Muscle of arm (tissue), 1 donor: ENCODE measurements at regions not wholly inside any gene's neighbourhood (a gene's known extent, or its start where the extent isn't known, plus 50 kb on each side); places are given as distances from the start of the nearest gene placed in this dataset.
A peak's percentile ranks its signal among the peaks of the same experiment; 100 is the strongest.

Source experiments
- DNase-seq: peaks from one replicate; pipeline ENCODE4 v3.0.0-alpha.2; 2013

DNA sequence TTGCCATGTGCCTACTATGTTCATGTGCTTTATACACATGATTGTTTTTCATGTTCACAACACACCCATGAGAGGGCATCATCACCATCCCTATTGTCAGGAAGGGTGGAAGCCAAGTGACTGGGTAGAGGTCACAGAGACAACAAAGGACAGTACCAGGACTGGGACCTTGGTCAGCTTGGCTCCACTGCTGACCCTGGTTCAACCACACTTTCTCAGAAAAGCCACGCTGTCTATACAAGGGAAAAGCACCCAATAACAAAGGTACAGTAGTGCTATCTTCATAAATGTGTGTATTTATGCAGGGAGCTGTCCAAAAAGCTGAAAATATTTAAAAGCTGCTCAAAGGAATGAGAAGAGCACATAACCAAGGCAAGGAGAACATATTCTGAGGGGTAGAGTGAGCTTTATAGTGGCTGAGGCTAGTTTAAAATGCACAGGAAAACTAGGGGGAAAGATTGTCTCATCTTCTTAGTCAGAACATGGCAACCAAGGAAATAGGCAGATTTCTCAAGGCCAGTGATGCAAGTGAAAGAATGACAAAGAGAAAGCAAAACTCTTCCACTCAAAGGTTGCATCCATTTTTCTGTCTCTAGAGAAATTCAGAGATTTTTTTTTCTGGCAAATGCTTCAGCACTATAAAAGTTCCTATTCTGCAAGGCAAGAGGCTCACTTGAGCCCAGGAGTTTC lies 415.0 kb downstream of the FOXO1 start:
- DNase-seq: no peak

DNA sequence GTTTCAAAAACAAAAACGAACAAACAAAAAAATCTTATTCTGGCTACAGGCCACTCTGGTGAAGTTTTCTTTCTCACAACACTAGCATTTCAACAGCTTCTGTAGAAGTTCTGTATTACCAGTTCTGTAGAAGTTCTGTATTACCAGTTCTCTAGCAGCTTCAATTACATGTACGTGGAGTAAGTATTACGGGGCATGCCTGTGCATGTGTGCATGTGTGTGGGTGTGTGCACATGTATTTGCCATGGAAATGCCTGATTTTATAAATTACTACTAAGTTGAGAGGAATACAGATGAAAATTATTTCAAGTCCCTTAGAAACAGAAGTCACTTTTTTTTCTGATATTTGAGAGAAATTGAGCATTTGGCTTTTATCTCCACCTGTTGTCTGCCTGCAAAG lies 414.2 kb downstream of the FOXO1 start:
- DNase-seq: no peak

DNA sequence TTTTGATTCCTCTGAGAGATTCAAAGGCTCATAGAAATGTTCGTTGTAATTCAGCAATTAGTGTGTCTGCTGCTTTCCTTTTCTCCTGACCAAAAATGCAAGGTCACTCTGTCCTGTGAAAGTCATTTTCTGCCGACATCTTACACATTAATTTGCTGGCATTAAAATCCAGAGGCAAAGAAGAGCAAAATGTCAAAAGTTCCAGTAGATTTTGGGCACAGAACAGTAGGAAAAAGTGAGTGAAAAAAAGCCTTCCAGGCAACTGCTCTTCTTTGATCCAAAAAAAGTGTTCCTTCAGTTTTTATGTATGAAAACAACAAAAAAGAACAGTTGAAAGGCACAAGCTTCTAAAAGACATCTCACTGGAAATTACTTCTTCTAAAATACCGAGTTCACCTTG lies 413.8 kb downstream of the FOXO1 start:
- no peak for DNase-seq

DNA sequence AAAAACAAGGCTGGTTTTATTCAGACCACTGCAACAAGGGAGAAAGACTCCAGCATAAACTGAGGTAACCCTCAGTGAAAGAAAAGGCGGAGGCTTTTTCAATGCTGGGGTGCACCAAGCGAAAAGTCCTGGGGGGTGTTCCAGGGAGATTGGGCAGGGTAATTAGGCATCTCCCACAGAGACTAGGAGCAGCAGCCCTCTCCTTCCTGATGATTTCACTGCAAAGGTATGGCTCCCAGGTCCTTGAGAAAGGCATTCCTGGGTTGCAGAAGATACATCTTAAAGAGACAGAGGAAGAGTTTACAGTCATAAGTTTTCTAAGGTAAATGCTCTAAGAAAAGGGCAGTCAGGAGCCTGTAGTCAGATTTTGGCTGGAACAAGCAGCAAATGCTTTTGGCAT lies 412.0 kb downstream of the FOXO1 start:
- no peak for DNase-seq

DNA sequence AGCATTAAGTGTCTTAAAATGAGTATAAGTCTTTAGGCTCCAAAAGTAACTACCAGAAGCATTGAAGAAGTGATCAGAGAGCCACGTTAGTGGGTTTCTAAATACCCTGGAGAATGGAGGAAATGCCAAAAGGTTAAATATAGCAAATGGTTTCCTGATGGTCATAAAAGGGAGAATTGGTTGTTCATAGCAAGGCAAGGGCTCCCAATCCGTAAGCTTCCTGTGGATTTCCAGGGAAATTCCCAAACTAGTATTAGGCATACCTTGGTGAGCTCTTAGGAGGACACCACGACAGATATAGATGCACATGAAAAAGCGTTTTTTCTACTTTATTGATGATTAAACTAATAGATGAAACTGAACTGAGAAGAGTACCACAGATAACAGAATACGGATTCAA lies 410.9 kb downstream of the FOXO1 start:
- no peak for DNase-seq

DNA sequence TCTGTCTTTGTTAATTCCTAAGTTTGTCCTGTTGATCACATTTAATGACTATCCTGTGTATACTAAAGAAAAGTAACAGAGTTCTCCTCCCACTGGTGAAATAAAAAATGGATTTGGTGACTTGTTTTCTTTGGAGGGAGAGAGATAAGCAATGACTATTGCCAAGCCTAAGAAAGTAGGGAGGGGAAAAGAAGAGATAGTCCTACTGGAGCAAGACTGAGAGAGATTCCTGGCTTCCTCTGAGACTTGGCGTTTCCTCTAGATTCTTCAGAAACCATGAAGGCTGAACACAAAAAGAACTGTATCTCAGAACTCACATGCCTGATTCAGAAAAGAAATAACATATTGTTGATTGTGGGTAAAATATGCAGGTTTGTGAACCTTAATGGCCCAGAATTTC lies 406.5 kb downstream of the FOXO1 start:
- DNase-seq: no peak

DNA sequence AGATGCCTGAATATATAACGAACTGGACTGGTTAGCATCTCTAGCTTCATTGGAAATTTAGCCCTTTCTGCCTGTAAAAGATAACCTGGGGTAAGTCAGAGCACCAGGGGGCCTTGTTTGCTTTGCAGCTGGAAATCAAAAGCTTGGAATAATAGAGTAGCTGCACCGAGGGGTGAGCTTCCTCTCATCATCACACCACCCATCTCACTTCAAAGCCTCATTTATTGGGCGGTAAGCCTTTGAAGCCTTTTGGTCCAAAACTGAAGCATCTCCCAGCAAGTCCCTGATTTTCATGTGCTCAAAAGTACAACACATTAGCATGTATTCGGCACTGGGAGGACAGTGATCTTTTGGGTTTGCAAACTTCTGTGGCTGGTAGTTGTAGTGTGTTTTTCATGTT lies 405.1 kb downstream of the FOXO1 start:
- DNase-seq: no peak

DNA sequence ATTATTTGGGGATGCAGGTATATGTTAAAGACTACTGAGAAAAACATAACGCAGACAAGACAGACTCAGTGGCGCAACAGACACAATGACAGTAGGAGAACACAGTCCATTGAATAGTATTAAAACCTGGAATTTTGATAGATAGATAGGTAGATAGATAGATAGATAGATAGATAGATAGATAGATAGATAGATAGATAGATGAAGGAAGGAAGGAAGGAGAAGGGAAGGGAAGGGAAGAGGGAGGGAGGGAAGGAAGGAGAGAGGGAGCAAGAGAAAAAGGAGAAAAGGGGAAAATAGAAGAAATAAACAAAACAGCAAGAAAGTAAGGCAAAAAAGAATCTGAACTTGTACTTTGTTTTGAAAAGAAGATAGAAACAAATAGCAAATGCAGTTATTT lies 404.5 kb downstream of the FOXO1 start:
- DNase-seq: no peak

DNA sequence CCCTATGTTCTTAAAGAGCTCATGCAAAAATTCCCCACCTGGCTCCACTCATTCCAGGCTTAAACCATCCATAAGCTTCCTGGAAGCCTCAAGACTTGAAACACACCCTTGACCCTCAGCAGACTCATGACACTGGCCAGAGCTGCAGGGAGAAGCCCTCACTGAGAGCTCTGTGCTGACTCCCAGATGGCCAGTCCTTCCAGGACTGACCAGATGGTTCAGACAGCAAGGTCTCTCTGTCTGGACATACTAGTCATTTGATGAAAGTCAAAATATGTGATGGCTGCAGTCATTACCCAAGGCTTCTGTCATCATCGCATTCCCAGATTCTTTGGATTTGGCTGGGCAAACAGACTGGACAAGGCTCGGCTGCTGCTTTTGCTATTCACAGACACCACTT lies 397.4 kb downstream of the FOXO1 start:
- DNase-seq: no peak

DNA sequence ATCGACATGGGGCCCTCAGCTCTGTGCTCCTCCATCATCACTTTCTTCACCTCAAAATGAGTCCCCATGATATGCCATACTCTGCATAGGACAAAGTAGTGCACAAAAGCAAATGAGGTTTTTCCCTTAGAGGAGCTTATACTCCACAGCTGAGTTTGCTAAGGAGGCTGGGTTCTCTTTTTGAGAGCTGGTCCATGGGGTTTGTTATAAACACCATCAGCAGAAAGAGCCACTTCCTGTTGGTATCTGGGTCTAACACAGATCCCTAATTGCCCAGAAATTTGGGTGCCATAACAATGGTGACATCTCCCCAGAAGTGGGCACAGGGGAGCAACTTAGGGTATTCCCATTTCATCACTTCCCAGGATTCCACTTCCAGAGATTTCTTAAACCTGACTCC lies 395.7 kb downstream of the FOXO1 start:
- DNase-seq: no peak

DNA sequence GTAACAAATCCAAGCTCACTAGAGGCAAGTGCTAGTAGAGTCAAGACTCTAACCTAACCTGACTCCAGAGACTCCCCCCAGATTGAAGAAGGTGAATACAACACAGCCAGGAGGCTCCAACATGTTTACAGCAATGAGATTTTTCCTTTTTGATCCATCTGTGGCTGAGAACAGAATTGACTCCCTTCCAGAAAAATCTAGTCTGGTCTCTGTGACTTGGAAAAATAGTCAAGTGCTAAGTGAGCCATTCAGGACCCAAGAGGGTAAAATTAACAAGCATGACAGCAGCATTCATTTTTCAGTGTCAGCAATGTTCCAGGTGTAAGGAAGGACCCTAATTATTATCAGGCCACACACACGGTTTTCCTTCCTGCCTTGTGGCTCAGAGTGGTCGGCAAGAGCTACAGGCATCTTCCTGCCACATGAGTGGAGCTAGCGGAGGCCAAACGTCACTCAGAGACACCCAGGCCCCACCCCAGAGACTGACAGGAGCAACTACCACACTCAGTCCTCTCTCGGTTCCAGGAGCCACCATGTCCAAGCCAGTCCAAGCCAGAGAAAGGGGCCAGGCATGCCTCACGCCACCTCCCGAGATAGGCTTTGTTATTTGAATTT lies 395.1 kb downstream of the FOXO1 start:
- peak; percentile 31 for DNase-seq

DNA sequence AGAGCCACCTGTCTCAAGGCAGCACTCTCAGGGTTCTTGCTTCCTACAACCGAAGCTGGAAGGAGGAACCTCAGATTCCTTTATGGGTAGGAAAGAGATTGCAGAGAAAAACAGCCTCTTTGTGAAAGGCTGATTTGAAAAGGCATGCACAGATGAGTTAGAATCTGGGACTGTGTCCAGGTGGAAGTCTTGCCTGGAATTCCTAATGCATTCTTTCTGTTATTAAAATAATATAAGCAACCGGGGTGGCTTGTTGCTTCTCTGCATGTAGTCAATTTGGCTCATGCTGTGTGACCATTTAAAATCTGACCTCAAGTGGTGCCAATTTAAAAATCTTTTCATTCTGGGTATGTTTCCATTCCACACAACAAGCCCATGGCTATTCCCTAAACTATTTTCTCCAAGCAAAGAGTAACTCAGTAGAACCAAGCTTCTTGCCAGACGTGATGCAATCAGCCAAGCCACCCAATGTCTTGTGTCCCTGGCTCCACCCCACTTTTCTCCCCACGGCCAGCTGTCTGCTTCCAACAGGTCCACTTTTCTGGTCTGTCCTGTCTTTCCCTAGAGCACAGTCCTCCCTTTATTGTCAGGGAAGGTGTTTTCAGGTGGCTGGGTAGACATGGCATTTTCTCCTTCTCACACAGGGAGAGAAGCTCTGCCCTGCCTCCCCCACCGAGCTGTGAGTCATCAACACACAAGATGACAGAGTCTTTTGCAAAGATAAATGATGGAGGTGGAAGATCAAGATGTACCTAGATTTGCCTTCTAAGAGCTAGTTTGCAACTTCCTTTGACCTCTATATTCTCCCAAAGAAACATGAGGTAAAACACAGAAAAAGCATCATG lies 394.3 kb downstream of the FOXO1 start:
- peak; percentile 83 for DNase-seq

DNA sequence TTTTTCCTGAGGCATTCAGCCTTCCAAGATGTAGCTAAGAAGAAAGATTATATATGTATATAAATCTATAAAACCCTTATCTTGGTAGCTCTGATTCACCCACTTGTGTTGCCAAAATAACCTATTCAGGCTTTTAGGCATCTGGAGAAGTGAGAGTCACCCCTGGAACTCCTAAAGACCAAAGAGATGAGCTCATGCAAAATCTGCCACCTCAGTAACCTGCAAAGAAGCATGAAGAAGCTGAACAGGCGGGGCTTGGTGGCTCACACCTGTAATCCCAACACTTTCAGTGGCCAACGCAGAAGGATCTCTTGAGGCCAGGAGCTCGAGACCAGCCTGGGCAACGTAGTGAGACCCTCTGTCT lies 393.7 kb downstream of the FOXO1 start:
- no peak for DNase-seq

DNA sequence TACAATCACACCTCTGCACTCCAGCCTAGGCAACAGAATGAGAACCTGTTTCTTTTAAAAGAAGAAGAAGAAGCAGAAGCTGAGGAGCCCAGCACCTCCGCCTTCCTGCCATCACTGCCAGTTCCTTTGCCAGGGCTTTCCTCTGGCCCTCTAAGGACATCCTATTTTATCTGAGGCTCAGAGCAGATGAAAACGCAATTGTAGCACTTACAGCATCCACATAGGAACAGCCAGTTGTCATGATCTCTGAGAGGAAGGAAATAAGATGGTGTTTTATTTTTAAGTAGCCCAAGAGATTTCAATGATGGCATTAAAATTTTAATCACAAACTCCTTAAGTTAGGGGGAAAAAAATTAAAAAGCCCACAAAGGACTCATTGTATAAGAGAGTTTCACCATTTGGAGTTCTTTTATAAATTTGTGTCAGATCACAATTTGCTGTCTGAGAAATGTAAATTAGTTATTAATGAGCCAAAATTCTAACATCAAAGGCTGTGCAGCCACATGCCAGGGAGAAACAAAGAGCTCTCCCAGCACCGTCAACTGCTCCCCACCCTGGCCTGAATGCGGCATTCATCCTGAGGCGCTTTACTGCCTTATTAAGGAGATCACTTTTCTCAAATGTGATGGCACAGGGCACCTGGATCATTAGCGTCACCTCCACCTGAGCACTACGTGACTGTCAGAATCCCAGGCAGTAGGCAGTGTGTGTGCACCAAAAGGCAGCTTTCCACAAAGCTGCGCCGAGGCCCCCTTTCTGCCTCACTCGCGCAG lies 393.0 kb downstream of the FOXO1 start:
- no peak for DNase-seq

DNA sequence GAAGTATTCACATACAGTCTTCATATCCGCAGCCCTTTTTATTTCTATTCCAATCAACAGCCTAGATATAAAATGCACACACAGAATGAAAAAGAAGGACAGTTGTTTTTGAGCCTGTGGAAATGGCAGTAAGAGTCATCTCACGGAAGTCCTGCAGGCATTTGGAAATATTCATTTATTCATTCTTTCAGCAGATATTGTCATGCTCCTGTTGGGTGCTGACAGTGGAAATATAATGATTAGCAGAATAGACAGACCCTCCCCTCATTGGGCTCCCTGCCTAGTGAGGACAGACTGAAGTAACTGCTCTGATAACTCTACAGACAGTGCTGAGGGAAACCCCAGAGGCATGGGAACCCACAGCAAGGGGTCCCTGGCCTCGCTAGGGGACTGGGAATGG lies 392.3 kb downstream of the FOXO1 start:
- DNase-seq: no peak

DNA sequence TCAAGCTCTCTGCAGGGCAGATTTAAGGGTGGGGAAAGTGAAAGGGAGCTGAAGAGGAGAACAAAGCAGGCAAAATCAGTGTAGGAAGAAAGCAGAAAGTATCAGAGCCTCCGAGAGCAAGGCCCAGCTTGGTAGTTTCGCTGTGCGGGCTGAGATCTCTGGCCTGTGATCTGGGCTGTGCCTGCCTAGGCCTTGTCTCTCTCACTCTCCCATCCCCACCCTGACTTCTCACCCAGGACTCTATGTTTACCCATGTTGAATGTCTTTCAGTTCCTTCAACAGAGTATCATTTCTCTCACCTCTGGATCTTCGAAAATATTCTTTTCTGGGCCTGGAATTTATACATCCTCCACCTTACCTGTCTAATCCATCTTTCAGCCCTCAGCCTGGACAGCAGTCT lies 391.3 kb downstream of the FOXO1 start:
- DNase-seq: no peak

DNA sequence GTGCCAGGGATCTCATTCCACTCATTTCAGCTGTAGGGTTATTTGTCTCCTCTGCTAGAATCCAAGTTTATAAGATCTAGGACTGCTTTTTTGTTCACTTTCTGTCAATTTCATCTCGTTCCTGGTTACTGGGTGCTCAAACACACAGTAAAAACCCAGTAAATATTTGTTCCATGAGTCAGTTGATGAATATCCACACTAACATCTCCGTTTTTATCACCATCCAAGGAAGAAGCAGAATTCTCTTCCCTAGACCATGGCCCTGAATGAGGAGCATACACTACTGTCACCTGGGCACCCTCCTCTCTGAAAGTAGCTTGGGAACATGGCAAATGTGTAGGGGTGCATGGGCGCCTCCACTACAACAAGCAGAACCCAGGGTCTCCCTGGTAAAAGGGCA lies 390.8 kb downstream of the FOXO1 start:
- no peak for DNase-seq

DNA sequence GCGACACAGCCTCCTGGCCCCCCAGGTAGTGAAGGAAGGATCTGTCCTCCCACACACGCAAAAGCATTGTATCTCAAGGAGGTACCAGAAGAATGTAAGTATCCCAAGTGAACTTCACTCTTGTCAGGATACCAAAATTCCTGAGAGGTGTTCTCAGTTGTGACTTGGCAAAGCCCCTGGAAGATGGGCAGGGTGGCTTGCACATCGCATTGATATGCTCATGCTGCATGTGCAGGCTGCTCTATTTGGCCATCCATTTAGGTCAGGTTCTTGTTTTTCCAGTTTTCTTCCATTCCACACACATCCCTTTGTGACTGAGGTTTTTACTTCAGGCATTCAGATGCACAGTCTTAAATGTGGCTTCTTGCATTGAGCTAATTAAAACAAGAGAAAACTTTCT lies 382.8 kb downstream of the FOXO1 start:
- no peak for DNase-seq

DNA sequence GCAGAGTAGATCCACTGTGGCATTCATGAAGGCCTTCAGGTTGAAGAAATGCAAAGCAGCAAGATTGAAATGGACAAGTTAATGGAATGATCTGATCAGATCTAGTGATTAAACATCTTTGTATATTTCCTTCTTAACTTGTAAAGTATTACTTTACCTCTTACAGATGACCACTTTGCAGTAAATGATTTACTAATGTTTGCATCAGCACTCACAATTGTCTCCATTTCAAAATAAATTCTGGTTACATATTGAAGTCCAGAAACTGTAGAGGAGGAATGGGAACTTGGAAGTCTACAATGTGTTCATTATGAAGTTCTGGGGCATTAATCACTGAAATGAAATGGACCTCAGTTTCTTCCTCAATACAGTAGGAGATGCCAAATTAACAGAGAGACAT lies 380.8 kb downstream of the FOXO1 start:
- DNase-seq: no peak

DNA sequence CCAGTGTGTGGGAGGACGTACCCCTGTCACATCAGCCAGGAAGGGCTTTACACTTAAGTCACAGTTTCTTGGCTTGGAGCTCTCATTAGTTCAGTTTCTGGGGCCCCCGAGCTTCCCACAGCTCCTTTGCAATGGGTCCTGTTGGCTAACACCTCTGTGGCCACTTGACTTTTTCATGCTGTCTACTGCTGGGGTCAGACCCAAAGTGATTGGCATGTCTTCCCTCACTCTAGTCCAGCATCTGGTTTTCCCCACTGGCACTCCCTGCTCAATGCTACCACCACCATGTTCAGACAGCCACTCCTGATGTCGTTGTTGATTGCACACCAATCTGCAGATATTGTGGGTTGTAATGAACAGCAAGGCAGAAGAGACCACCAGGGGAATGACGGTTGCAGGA lies 379.0 kb downstream of the FOXO1 start:
- no peak for DNase-seq

DNA sequence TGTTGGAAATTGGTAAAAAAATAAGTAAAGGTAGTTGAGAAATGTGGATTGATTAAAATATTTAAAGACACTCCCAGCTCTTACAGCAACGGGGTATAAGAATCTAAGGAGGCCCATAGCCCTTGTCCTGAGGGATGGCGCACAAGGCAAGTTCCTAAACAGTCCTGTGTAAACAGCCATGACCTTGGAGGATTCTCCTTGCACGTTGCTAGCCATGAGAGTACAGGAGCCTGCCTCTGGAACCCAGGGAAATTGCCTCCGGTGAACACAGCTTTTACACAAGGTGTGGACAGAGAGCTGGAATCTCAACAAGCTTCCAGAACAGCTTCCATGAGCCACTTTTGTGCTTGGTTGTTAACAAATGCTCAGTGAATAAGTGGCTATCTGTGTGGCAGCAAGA lies 378.2 kb downstream of the FOXO1 start:
- DNase-seq: no peak

DNA sequence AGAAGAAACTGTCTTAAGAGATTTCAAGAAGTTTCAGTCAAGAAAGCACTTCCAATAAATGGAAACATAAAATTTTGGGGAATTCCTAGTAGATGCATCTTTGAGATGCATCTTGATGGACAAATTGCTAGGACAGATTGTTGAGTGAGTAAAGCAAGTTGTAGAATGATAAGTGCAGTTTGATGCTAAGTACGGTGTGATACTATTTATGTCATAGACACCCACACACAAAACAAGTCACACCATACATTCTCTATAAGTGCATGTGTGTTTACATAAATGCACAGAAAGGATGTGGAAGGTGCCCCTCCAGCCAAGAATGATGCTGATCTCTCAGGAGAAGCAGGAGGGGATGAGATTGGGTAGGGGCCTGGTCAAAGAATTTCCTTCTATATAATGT lies 375.7 kb downstream of the FOXO1 start:
- DNase-seq: no peak

DNA sequence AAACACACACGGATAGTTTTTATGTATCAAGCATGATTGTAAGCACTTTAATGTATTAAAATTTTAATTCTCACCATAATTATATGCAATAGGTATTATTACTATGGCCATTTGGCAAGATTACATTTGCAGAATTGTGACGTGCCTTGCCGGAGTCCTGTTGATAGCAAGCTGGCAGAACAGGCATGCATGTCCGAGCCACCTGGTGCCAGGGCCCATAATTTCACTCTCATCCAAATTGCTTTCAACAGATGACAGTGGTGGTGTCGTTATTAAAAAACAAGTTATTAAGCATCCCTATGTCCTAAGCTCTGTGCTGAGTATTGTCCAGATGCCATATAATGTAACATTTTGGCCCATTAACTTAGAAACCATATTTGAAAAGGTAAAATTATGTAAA lies 374.3 kb downstream of the FOXO1 start:
- no peak for DNase-seq
